ENCODE measurements at regions not wholly inside any gene's neighbourhood (a gene's known extent, or its start where the extent isn't known, plus 50 kb on each side); places are given as distances from the start of the nearest gene placed in this dataset.

DNA sequence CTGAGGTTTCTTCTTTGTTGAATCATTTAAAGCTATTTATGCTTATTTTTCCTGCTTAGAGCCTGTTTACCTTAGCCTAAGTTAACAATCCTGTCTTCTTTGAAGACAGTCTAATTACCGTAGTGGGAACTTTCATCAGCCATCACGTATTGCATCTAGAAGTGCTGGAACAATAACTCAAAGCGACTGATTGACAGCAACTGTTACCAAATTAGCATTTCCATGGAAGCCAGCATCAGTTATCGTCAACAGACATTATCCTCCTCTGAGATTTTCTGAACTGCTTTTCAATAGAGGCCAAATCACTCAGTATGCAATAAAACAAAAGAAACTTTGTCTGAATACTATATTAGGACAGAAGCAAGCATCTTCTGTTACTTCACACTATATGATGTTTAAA is 433.3 kb upstream of the SLITRK1 start:
- Histone ChIP-seq H3K9me3 (ENCODE audit: control insufficient read depth, insufficient read depth, low read length) (no peaks in the 10 kb centered on the region), H3K27me3 (ENCODE audit: control insufficient read depth, insufficient read depth, low read length) (no peaks in the 10 kb centered on the region), H3K27ac (ENCODE audit: low read depth, low read length) (no peak overlapping the region), H3K4me3 (ENCODE audit: low read depth, low read length) (no peak overlapping the region)
- no peak for DNase-seq (ENCODE audit: low read depth, low spot score)
- POLR2A ChIA-PET, result no interaction called here
- no peak for TF ChIP-seq CTCF (IDR thresholded peaks at IDR 0.05; ENCODE audit: low read depth, low read length)
- CTCF ChIA-PET, result no interaction called here

GRCh38 chr13:84303035-84303434 is 420.8 kb upstream of the SLITRK1 start:
- Histone ChIP-seq H3K9me3 (ENCODE audit: control insufficient read depth, insufficient read depth, low read length) (no peaks in the 10 kb centered on the region), H3K27ac (ENCODE audit: low read depth, low read length) (no peak overlapping the region), H3K4me3 (ENCODE audit: low read depth, low read length) (no peak overlapping the region), H3K27me3 (ENCODE audit: control insufficient read depth, insufficient read depth, low read length) (no peaks in the 10 kb centered on the region)
- CTCF ChIA-PET, result no interaction called here
- DNase-seq (ENCODE audit: low read depth, low spot score), result no peak
- no peak for TF ChIP-seq CTCF (IDR thresholded peaks at IDR 0.05; ENCODE audit: low read depth, low read length)
- POLR2A ChIA-PET, result no interaction called here

DNA sequence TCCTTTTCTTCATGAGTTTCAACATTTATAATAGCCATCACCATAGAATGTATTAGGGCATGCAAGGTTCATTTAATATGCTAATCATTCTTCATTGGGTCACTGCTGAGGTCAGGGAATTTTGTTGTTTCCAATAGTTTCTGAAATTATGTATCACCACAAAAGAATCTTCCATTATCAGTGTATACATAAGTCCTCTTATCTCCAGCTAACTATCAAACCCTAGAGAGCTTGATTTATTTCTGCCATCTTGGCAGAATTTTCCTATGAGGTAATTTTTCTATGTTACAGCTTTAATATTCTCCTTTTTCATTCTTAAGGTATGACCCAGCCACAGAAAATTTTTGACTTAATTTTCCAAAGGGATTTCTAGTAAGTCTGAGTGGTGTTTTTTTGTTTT is 415.0 kb upstream of the SLITRK1 start:
- no peaks in the 10 kb centered on the region for H3K9me3 ChIP-seq (ENCODE audit: control insufficient read depth, insufficient read depth, low read length)
- ChIA-PET CTCF (interaction anchor here (0.6 kb wide), 1 partner anchor 212 kb away, joined by 5 read pairs; no protein-coding TSS in a partner anchor), POLR2A (no interaction called here)
- H3K27ac ChIP-seq (ENCODE audit: low read depth, low read length), result no peak overlapping the region
- no peaks in the 10 kb centered on the region for H3K27me3 ChIP-seq (ENCODE audit: control insufficient read depth, insufficient read depth, low read length)
- no peak for TF ChIP-seq CTCF (IDR thresholded peaks at IDR 0.05; ENCODE audit: low read depth, low read length)
- no peak for DNase-seq (ENCODE audit: low read depth, low spot score)
- no peak overlapping the region for H3K4me3 ChIP-seq (ENCODE audit: low read depth, low read length)

GRCh38 chr13:84296401-84296800 is 414.1 kb upstream of the SLITRK1 start:
- Histone ChIP-seq H3K4me3 (ENCODE audit: low read depth, low read length) (no peak overlapping the region), H3K27ac (ENCODE audit: low read depth, low read length) (no peak overlapping the region), H3K9me3 (ENCODE audit: control insufficient read depth, insufficient read depth, low read length) (no peaks in the 10 kb centered on the region), H3K27me3 (ENCODE audit: control insufficient read depth, insufficient read depth, low read length) (no peaks in the 10 kb centered on the region)
- ChIA-PET POLR2A (no interaction called here), CTCF (interaction anchor here (0.6 kb wide), 1 partner anchor 213 kb away, joined by 5 read pairs; no protein-coding TSS in a partner anchor)
- TF ChIP-seq CTCF (IDR thresholded peaks at IDR 0.05; ENCODE audit: low read depth, low read length), result no peak
- DNase-seq (ENCODE audit: low read depth, low spot score), result no peak

DNA sequence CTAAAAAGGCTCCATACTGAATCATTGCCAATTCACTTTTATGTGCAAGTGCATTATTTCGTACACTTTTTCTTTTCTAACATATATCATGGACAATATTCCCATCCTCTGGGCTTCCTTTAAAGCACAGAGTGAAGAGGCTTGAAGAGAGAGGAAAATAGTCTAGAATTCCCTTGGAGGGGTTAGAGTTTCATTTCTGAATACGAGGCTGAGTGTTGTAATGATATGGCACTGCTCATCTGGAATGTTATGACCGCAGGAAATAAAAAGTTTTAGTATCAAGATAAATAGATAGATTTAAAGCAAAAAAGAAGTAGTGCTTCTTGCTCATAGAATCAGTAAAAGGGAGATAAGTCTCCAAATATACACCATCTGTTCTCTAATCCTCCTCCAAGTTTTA is 412.3 kb upstream of the SLITRK1 start:
- no peaks in the 10 kb centered on the region for H3K27me3 ChIP-seq (ENCODE audit: control insufficient read depth, insufficient read depth, low read length)
- POLR2A ChIA-PET, result no interaction called here
- H3K9me3 ChIP-seq (ENCODE audit: control insufficient read depth, insufficient read depth, low read length), result no peaks in the 10 kb centered on the region
- TF ChIP-seq CTCF (IDR thresholded peaks at IDR 0.05; ENCODE audit: low read depth, low read length), result no peak
- CTCF ChIA-PET, result no interaction called here
- no peak overlapping the region for H3K27ac ChIP-seq (ENCODE audit: low read depth, low read length)
- DNase-seq (ENCODE audit: low read depth, low spot score), result no peak
- H3K4me3 ChIP-seq (ENCODE audit: low read depth, low read length), result no peak overlapping the region
